Dendritic cell treated with granulocyte-macrophage colony-stimulating factor and Interleukin-4, amounts not matched to agents 40 ng/mL and 50 ng/mL, for 4 days (primary cell): ENCODE measurements at regions not wholly inside any gene's neighbourhood (a gene's known extent, or its start where the extent isn't known, plus 50 kb on each side); places are given as distances from the start of the nearest gene placed in this dataset.
A peak's percentile ranks its signal among the peaks of the same experiment; 100 is the strongest.

Experiments
- H3K27ac Mint-ChIP-seq: one replicate; pipeline ENCODE4 v1.8.0; 2022; ENCODE audit warnings: mild to moderate bottlenecking, mixed read lengths
- H3K27me3 Mint-ChIP-seq: one replicate; pipeline ENCODE4 v1.8.0; 2022; ENCODE audit warnings: mild to moderate bottlenecking, mixed read lengths
- H3K36me3 Mint-ChIP-seq: one replicate; pipeline ENCODE4 v1.8.0; 2022; ENCODE audit warnings: low read depth, mixed read lengths
- H3K4me1 Mint-ChIP-seq: one replicate; pipeline ENCODE4 v1.8.0; 2022; ENCODE audit warnings: low read depth, mixed read lengths
- H3K4me3 Mint-ChIP-seq: one replicate; pipeline ENCODE4 v1.8.0; 2022; ENCODE audit warnings: mild to moderate bottlenecking, moderate library complexity, mixed read lengths
- H3K9me3 Mint-ChIP-seq: one replicate; pipeline ENCODE4 v1.8.0; 2022; ENCODE audit warnings: mixed read lengths
- intact Hi-C: fragments of 100-400 bp; cut with micrococcal nuclease; formaldehyde crosslinking; loops from one replicate; pipeline ENCODE4 v1.15.0; 2022

GRCh38 chr10:42951486-42952251 is 125.2 kb upstream of the RET start:
- Mint-ChIP-seq H3K9me3 (peaks cover 13% of the 10 kb centered on the region), H3K27ac (no peak overlapping the region), H3K27me3 (peaks cover 18% of the 10 kb centered on the region), H3K4me3 (peak overlapping the region; percentile 11), H3K36me3 (no peaks in the 10 kb centered on the region), H3K4me1 (no peaks in the 10 kb centered on the region)
- intact Hi-C loops = no loop called here

GRCh38 chr10:42952349-42952748 is 124.5 kb upstream of the RET start:
- intact Hi-C loops = no loop called here

GRCh38 chr10:42952931-42953683 is 123.8 kb upstream of the RET start:
- Mint-ChIP-seq H3K4me3 (no peak overlapping the region), H3K27me3 (peaks cover 18% of the 10 kb centered on the region)

More at GRCh38 chr10:42952349-42952748, 124.5 kb upstream of the RET start:
- H3K9me3 Mint-ChIP-seq = peaks cover 11% of the 10 kb centered on the region
- H3K4me3 Mint-ChIP-seq = no peak overlapping the region
- no peaks in the 10 kb centered on the region for H3K4me1 Mint-ChIP-seq
- H3K36me3 Mint-ChIP-seq = no peaks in the 10 kb centered on the region
- peaks cover 18% of the 10 kb centered on the region for H3K27me3 Mint-ChIP-seq
- H3K27ac Mint-ChIP-seq = no peak overlapping the region

GRCh38 chr10:42953684-42954674 is 122.9 kb upstream of the RET start:
- H3K4me1 Mint-ChIP-seq = no peaks in the 10 kb centered on the region
- H3K36me3 Mint-ChIP-seq = no peaks in the 10 kb centered on the region
- no peaks in the 10 kb centered on the region for H3K9me3 Mint-ChIP-seq
- intact Hi-C loops = no loop called here
- H3K27me3 Mint-ChIP-seq = peaks cover 18% of the 10 kb centered on the region
- no peak overlapping the region for H3K27ac Mint-ChIP-seq
- no peak overlapping the region for H3K4me3 Mint-ChIP-seq

More at GRCh38 chr10:42952931-42953683, 123.8 kb upstream of the RET start:
- H3K9me3 Mint-ChIP-seq = peaks cover 3% of the 10 kb centered on the region
- no peaks in the 10 kb centered on the region for H3K4me1 Mint-ChIP-seq
- no peaks in the 10 kb centered on the region for H3K36me3 Mint-ChIP-seq
- intact Hi-C loops = no loop called here
- no peak overlapping the region for H3K27ac Mint-ChIP-seq

- intact Hi-C loops = no loop called here
- no peaks in the 10 kb centered on the region for H3K36me3 Mint-ChIP-seq
- peaks cover 16% of the 10 kb centered on the region for H3K27me3 Mint-ChIP-seq
- H3K27ac Mint-ChIP-seq = no peak overlapping the region
- no peak overlapping the region for H3K4me3 Mint-ChIP-seq
- no peaks in the 10 kb centered on the region for H3K4me1 Mint-ChIP-seq
- H3K9me3 Mint-ChIP-seq = no peaks in the 10 kb centered on the region
Observed at GRCh38 chr10:42954766-42955492, 121.9 kb upstream of the RET start.

- no peak overlapping the region for H3K4me3 Mint-ChIP-seq
- intact Hi-C loops = no loop called here
Observed at GRCh38 chr10:42955493-42955889, 121.4 kb upstream of the RET start.

GRCh38 chr10:42956045-42956444 is 120.8 kb upstream of the RET start:
- Mint-ChIP-seq H3K27me3 (peaks cover 9% of the 10 kb centered on the region), H3K27ac (no peak overlapping the region), H3K36me3 (no peaks in the 10 kb centered on the region), H3K4me3 (no peak overlapping the region), H3K4me1 (peaks cover 10% of the 10 kb centered on the region), H3K9me3 (no peaks in the 10 kb centered on the region)
- intact Hi-C loops = no loop called here

More at GRCh38 chr10:42955493-42955889, 121.4 kb upstream of the RET start:
- peaks cover 4% of the 10 kb centered on the region for H3K4me1 Mint-ChIP-seq
- no peak overlapping the region for H3K27ac Mint-ChIP-seq
- peaks cover 15% of the 10 kb centered on the region for H3K27me3 Mint-ChIP-seq
- H3K9me3 Mint-ChIP-seq = no peaks in the 10 kb centered on the region
- no peaks in the 10 kb centered on the region for H3K36me3 Mint-ChIP-seq

- Mint-ChIP-seq H3K4me1 (peaks cover 31% of the 10 kb centered on the region), H3K9me3 (no peaks in the 10 kb centered on the region), H3K4me3 (no peak overlapping the region), H3K27ac (no peak overlapping the region), H3K27me3 (no peaks in the 10 kb centered on the region), H3K36me3 (no peaks in the 10 kb centered on the region)
- intact Hi-C loops = no loop called here
Observed at GRCh38 chr10:42958142-42958868, 118.6 kb upstream of the RET start.

- Mint-ChIP-seq H3K4me3 (no peak overlapping the region), H3K27ac (no peak overlapping the region), H3K4me1 (peaks cover 31% of the 10 kb centered on the region)
Observed at GRCh38 chr10:42959833-42960232, 117.0 kb upstream of the RET start.

GRCh38 chr10:42960491-42960990 is 116.3 kb upstream of the RET start:
- H3K9me3 Mint-ChIP-seq = no peaks in the 10 kb centered on the region
- intact Hi-C loops = no loop called here
- H3K27ac Mint-ChIP-seq = no peak overlapping the region
- H3K4me3 Mint-ChIP-seq = no peak overlapping the region
- no peaks in the 10 kb centered on the region for H3K36me3 Mint-ChIP-seq
- H3K4me1 Mint-ChIP-seq = peaks cover 31% of the 10 kb centered on the region
- H3K27me3 Mint-ChIP-seq = no peaks in the 10 kb centered on the region

More at GRCh38 chr10:42959833-42960232, 117.0 kb upstream of the RET start:
- Mint-ChIP-seq H3K36me3 (no peaks in the 10 kb centered on the region), H3K27me3 (no peaks in the 10 kb centered on the region), H3K9me3 (no peaks in the 10 kb centered on the region)
- intact Hi-C loops = no loop called here

GRCh38 chr10:42960991-42961795 is 115.7 kb upstream of the RET start:
- intact Hi-C loops = no loop called here
- Mint-ChIP-seq H3K4me1 (peaks cover 35% of the 10 kb centered on the region), H3K36me3 (no peaks in the 10 kb centered on the region), H3K27me3 (no peaks in the 10 kb centered on the region), H3K4me3 (no peak overlapping the region), H3K9me3 (no peaks in the 10 kb centered on the region), H3K27ac (no peak overlapping the region)

GRCh38 chr10:42961796-42962109 is 115.1 kb upstream of the RET start:
- no peaks in the 10 kb centered on the region for H3K9me3 Mint-ChIP-seq
- H3K27ac Mint-ChIP-seq = peak overlapping the region; percentile 40
- no peaks in the 10 kb centered on the region for H3K27me3 Mint-ChIP-seq
- intact Hi-C loops = no loop called here
- H3K4me3 Mint-ChIP-seq = no peak overlapping the region
- H3K36me3 Mint-ChIP-seq = no peaks in the 10 kb centered on the region
- H3K4me1 Mint-ChIP-seq = peaks cover 36% of the 10 kb centered on the region
